Left ventricle myocardium inferior (tissue), 1 donor: ENCODE measurements at regions not wholly inside any gene's neighbourhood (a gene's known extent, or its start where the extent isn't known, plus 50 kb on each side); places are given as distances from the start of the nearest gene placed in this dataset.
A peak's percentile ranks its signal among the peaks of the same experiment; 100 is the strongest.

ENCODE experiments used
- DNase-seq: peaks from one replicate; pipeline ENCODE4 v3.0.0-alpha.2; 2020
- H3K27ac ChIP-seq: fragments of 200-600 bp; replicated peaks from 2 replicates; pipeline ENCODE4 v1.8.0; 2021
- H3K27me3 ChIP-seq: fragments of 200-600 bp; 2 replicates; pipeline ENCODE4 v1.8.0; 2021; ENCODE audit warnings: low read depth
- H3K36me3 ChIP-seq: fragments of 200-600 bp; 2 replicates; pipeline ENCODE4 v1.8.0; 2021
- H3K4me1 ChIP-seq: fragments of 200-600 bp; 2 replicates; pipeline ENCODE4 v1.8.0; 2021
- H3K4me3 ChIP-seq: fragments of 200-600 bp; 2 replicates; pipeline ENCODE4 v1.8.0; 2021; ENCODE audit warnings: mild to moderate bottlenecking, moderate library complexity
- H3K9me3 ChIP-seq: fragments of 200-600 bp; replicated peaks from 2 replicates; pipeline ENCODE4 v1.8.0; 2021
- intact Hi-C: fragments of 100-400 bp; cut with micrococcal nuclease; formaldehyde crosslinking; loops from one replicate; pipeline ENCODE4 v1.11.0; 2022
- TF ChIP-seq, protein P1 (sequence below): fragments of 200-600 bp; IDR thresholded peaks from 2 replicates; pipeline ENCODE4 v1.8.0; 2021; ENCODE audit warnings: antibody characterized with exemption, mild to moderate bottlenecking, borderline replicate concordance
- donor health status: DM: no; HTN: yes; CAD: no; lungs with severe emphysema.

DNA sequence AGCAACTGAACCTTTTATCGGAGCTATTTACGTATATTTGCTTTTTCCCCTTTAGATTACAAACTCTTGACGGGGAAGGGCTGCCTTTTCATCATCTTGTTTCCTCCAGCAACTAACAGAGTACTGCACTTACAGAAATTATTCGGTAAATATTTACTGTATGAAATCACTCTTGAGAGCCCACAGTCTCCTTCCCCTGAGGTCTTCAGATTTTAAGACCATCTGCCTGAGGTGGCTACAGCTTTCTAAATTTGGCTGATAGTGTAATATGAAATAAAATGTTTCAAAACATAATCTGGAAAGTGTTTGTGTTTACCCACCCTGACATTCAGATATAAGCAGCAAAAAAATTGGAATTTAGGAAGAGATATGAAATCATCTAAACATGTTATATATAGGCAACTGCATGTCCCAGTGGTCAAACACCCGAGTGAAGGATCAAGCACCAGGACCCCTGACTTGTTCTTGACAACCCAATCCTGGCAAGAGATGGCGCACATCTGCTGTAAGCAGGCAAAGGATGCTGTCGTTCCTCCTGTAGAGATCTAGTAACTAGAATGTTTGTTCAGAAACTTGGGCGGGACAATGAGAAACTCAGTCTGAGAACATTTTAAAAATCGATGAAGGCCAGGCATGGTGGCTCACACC, 60.9 kb downstream of the SIPA1L2 start:
- H3K27ac ChIP-seq = peak overlapping the region; percentile 40
- intact Hi-C loops = loop anchor here (10.0 kb wide), 1 partner anchor 56 kb away; no protein-coding TSS in a partner anchor

DNA sequence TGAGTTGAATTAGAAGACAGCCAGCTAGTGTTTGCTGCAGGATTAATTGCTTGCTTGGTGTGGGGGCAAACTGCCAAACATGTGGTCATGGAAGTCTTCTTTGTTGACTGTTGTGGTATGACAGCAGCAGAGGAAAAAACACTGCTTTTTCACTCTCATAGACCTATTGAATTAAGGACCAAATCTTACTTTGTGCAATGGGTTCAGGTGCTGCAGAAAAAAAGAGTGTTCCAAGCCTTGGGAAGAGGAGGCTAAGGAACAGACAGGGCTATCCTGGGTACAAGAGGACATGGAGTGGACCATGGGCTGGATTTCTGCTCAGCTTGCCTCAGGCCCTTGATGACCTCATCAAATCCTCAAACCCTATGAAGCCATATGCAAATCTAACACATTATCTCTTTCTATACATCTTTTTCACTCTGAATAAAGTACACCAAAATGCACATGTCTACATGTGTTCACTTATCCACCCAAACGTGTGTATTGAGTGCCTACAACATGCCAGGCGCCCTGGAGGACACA, 61.5 kb downstream of the SIPA1L2 start:
- TF ChIP-seq, protein P1, sequence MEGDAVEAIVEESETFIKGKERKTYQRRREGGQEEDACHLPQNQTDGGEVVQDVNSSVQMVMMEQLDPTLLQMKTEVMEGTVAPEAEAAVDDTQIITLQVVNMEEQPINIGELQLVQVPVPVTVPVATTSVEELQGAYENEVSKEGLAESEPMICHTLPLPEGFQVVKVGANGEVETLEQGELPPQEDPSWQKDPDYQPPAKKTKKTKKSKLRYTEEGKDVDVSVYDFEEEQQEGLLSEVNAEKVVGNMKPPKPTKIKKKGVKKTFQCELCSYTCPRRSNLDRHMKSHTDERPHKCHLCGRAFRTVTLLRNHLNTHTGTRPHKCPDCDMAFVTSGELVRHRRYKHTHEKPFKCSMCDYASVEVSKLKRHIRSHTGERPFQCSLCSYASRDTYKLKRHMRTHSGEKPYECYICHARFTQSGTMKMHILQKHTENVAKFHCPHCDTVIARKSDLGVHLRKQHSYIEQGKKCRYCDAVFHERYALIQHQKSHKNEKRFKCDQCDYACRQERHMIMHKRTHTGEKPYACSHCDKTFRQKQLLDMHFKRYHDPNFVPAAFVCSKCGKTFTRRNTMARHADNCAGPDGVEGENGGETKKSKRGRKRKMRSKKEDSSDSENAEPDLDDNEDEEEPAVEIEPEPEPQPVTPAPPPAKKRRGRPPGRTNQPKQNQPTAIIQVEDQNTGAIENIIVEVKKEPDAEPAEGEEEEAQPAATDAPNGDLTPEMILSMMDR = no peak
- no peaks in the 10 kb centered on the region for H3K36me3 ChIP-seq
- peaks cover 79% of the 10 kb centered on the region for H3K4me1 ChIP-seq
- intact Hi-C loops = loop anchor here (10.0 kb wide), 1 partner anchor 56 kb away; no protein-coding TSS in a partner anchor
- H3K27me3 ChIP-seq = no peaks in the 10 kb centered on the region
- no peak for DNase-seq
- H3K9me3 ChIP-seq = no peaks in the 10 kb centered on the region
- H3K27ac ChIP-seq = no peak overlapping the region
- H3K4me3 ChIP-seq = no peak overlapping the region

More for the DNA sequence above, 60.9 kb downstream of the SIPA1L2 start:
- Histone ChIP-seq H3K9me3 (no peaks in the 10 kb centered on the region), H3K36me3 (no peaks in the 10 kb centered on the region), H3K27me3 (no peaks in the 10 kb centered on the region), H3K4me1 (peaks cover 79% of the 10 kb centered on the region), H3K4me3 (no peak overlapping the region)
- TF ChIP-seq, protein P1 = no peak
- no peak for DNase-seq

DNA sequence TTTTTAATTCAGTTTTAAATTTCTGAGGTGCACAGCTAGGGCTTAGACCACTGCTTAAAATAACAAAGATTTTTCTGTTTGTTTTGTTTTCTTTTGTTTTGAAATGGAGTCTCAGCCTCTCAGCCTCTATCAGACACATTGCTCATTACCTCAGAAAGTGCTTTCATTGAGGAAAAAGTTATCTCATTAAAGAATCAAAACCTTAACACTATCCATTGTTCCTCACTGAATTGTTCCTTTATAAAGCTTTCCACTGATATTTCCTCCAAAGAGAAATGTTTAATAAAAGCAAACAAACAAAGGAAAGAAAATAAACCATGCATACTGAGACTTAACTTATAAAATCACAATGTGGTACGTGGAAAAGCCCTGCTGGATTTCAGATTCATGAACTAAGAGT, 63.8 kb downstream of the SIPA1L2 start:
- no peaks in the 10 kb centered on the region for H3K9me3 ChIP-seq
- no peak overlapping the region for H3K4me3 ChIP-seq
- intact Hi-C loops = loop anchor here (10.0 kb wide), 1 partner anchor 59 kb away; no protein-coding TSS in a partner anchor
- no peaks in the 10 kb centered on the region for H3K36me3 ChIP-seq
- no peak for DNase-seq
- no peak overlapping the region for H3K27ac ChIP-seq
- no peaks in the 10 kb centered on the region for H3K27me3 ChIP-seq
- TF ChIP-seq, protein P1 = no peak
- H3K4me1 ChIP-seq = peaks cover 85% of the 10 kb centered on the region

DNA sequence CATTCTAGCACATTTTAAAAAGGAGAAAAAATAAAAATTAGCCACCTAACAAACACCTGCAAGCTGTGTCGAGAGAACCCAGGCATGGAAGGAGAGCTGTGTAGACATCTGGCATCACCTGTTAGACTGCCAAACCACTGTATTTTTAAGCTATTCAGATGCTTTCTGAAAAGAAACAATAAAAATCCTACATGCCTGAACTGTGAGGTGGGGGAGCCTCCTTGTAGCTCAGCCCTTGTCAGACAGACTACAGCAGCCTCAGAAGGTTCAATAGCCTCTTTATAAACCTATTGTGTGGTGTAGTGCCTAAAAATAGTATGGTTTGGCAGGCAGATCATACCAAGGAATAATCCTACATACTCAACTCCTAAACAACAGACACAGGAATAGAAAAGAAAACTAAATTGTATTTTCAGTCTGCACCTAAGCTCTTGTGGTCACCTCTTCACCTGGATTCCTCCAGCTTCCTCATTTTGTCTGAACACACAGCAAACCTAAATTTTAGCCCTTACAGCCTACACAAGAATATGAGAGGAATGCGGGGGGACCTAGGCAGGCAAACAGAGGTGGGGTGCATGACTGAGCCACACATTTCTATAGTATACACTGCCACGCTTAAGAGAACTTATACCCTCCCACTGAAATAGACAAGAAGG, 67.0 kb downstream of the SIPA1L2 start:
- intact Hi-C loops = loop anchor here (10.0 kb wide), 1 partner anchor 62 kb away; no protein-coding TSS in a partner anchor
- Histone ChIP-seq H3K27me3 (no peaks in the 10 kb centered on the region), H3K27ac (no peak overlapping the region), H3K36me3 (no peaks in the 10 kb centered on the region), H3K9me3 (no peaks in the 10 kb centered on the region), H3K4me3 (no peak overlapping the region), H3K4me1 (peaks cover 79% of the 10 kb centered on the region)
- TF ChIP-seq, protein P1 = no peak
- no peak for DNase-seq

DNA sequence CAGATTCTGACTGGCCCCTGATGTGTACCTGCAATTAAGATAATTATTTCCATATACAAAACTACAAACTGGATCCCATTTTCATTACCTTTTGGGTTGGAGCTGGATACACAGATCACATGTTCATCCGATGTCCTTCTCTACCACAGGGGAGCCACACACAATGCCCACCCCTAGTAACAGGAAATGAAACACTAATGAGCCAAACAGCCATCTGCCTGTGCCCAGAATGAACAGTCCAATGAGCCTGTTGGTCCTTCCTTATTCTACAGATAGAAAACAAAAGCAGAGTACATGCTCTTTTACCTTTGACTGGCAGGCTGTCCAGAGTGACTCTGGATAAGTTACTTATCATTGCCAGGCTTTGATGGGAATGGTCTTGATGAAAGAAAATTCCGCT, 68.6 kb downstream of the SIPA1L2 start:
- no peak overlapping the region for H3K27ac ChIP-seq
- H3K27me3 ChIP-seq = no peaks in the 10 kb centered on the region
- intact Hi-C loops = loop anchor here (10.0 kb wide), 1 partner anchor 63 kb away; no protein-coding TSS in a partner anchor
- no peak for DNase-seq
- no peaks in the 10 kb centered on the region for H3K36me3 ChIP-seq
- no peaks in the 10 kb centered on the region for H3K9me3 ChIP-seq
- no peak overlapping the region for H3K4me3 ChIP-seq
- peaks cover 79% of the 10 kb centered on the region for H3K4me1 ChIP-seq
- TF ChIP-seq, protein P1 = no peak
